GM10266 (cell line): ENCODE measurements at regions not wholly inside any gene's neighbourhood (a gene's known extent, or its start where the extent isn't known, plus 50 kb on each side); places are given as distances from the start of the nearest gene placed in this dataset.
"Not testable (repeated sequence)": the region's sequence is repeated elsewhere in the genome, so short reads cannot be mapped to it uniquely, and the experiment has no call there.

Source experiments
- DNase-seq: peaks from one replicate; pipeline ENCODE4 v3.0.0; 2012; ENCODE audit errors: extremely low spot score
- CTCF ChIP-seq: IDR thresholded peaks from 2 replicates; pipeline ENCODE4 v1.5.1; 2012; ENCODE audit warnings: mild to moderate bottlenecking, low read depth; ENCODE audit not compliant: control insufficient read depth, insufficient read depth; ENCODE audit errors: missing control alignments

GRCh38 chr7:47183862-47184590 is 397.9 kb downstream of the TNS3 start:
- DNase-seq: no peak
- TF ChIP-seq CTCF: no peak

- TF ChIP-seq CTCF: no peak
- no peak for DNase-seq
These were observed 400.1 kb downstream of the TNS3 start for GRCh38 chr7:47181746-47182361.

GRCh38 chr7:47180516-47180826 is 401.4 kb downstream of the TNS3 start:
- no peak for TF ChIP-seq CTCF
- no peak for DNase-seq

GRCh38 chr7:47179812-47180515 is 401.9 kb downstream of the TNS3 start:
- peak; percentile 30 for DNase-seq
- TF ChIP-seq CTCF: peak; percentile 74

GRCh38 chr7:47172602-47173539 is 409.0 kb downstream of the TNS3 start:
- not testable (repeated sequence) for DNase-seq

- no peak for TF ChIP-seq CTCF
- no peak for DNase-seq
These were observed 411.4 kb downstream of the TNS3 start for GRCh38 chr7:47170516-47170915.

GRCh38 chr7:47154791-47155190 is 427.1 kb downstream of the TNS3 start:
- TF ChIP-seq CTCF: no peak
- no peak for DNase-seq
